ENCODE measurements at regions not wholly inside any gene's neighbourhood (a gene's known extent, or its start where the extent isn't known, plus 50 kb on each side); places are given as distances from the start of the nearest gene placed in this dataset.
"Not testable (repeated sequence)": the region's sequence is repeated elsewhere in the genome, so short reads cannot be mapped to it uniquely, and the experiment has no call there.

- DNase-seq: no peak
These were observed 141.5 kb downstream of the OR2B2 start for GRCh38 chr6:27770724-27771123.

- no peak for DNase-seq
These were observed 143.6 kb downstream of the OR2B2 start for GRCh38 chr6:27768556-27768955.

DNA sequence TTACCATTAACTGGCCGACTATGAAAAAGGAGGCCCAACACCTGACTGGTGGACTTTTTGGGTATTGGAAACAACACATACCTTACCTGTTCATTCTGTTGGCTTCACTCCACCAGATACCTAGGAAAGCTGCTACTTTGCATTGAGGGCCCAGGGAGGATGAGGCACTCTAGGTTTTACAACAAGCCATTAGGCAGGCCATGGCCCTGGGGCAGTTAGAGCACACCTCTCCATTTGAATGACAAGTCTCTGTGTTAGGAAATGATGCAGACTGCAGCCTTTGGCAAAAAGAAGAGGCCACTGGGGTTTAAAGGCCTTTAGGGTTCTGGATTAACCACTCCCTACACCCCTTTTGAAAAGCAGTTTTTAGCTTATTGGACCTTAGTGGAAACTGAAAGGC, 144.3 kb downstream of the OR2B2 start:
- DNase-seq: no peak

DNA sequence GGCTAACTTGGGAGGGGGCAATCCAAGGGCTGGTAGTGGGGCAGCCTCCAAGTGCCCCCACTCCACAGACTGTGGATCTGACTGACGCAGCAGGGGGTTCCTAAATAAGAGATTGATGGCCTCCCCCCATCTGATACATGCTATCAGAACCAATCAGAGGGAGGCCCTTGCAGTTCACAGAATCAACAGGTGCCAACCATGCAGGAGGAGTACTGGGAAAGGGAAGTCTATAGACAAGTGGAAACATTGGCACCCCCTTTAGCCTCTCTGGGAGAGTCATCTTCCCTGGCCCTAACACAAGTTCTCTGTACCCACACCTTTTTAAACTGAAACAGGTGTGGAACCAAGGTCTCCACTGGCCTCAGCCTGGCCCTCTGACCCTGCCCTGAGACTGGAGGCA, 145.8 kb downstream of the OR2B2 start:
- no peak for DNase-seq

DNA sequence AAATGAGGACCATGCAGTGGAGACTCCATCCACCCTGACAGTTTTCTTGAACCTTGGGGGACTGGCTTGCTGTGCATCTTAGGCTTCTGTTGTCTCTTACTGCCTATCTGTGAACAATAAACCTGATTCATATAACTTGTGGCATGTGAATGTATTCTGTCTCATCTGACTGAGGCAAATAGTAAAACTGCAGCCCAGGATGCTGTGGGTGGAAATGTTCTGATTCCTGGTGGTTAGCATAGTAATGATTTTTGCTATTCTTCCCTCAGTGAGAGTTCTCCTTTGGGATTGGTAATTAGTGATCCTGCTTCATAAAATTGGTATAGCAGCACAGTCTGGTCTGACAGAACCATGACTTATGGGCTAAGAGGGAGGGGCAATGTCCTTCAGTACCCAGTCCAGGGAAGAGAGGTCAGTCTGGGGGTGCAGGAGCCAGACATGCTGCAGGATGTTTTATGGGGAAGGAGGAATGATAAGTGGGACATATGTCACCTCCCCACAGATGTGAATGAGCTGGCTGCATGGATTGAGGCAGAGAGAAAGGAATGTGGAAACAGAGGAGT, 147.1 kb downstream of the OR2B2 start:
- no peak for DNase-seq

DNA sequence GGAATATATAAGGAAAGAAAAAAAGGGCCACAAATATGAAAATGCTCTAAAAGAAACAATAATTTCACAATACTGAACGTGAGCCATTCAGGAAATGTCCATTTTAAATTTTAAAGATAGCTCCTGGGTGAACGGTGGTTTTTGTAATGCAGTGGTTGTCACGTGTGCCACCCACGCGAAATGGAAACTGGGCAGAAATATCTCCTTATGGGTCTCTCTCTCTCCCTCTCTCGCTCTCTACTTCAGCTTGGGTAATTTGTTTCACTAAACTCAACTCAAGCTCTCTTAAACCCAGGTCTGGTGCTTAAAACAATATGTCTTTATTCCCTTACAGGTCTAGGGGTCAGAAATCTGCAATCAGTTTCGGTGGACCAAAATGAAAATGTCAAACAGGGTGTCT, 150.8 kb downstream of the OR2B2 start:
- DNase-seq: no peak

DNA sequence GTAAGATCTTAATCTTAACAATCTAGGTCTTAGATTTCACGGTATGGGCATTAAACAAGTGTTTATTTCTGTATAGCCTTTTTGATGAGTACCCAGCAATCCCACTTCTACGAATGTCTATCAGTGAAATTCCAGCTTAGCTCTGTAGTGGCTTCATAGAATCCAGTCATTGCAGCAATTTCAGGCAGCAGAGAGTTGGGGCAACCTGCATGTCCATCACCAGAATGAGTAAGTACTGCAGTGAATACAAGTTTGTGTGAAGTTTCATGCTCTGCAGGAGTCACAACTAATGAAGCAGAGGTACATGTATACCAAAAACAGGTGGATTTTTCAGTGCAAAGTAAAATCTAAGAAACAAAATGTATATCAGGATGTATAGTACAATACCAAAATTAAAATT, 151.7 kb downstream of the OR2B2 start:
- DNase-seq: no peak

- no peak for DNase-seq
These were observed 152.3 kb downstream of the OR2B2 start for GRCh38 chr6:27759930-27760329.

- no peak for DNase-seq
These were observed 153.7 kb downstream of the OR2B2 start for GRCh38 chr6:27758491-27758890.

GRCh38 chr6:27757307-27757706, 154.9 kb downstream of the OR2B2 start:
- peak; percentile 51 for DNase-seq

- DNase-seq: no peak
These were observed 156.4 kb downstream of the OR2B2 start for GRCh38 chr6:27755768-27756167.

DNA sequence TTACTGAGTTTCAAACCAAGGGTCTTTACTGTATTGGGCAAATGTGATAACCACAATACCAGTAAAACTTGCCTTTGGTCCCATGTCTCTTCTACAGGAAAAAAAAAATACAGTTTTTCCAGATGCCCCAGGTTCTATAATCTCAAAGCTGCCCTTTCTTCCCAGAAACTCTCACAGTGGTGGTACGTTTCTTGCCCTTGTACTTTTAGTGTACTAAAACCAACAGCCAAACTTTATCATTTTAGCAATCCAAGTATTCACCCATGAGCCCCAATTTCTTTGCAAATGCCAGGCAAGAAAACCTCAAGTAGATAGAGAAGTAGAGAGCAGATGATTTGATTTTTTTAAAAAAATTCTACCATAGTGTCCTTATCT, 157.8 kb downstream of the OR2B2 start:
- DNase-seq: no peak

- peak; percentile 78 for DNase-seq
These were observed 158.4 kb downstream of the OR2B2 start for GRCh38 chr6:27753668-27754407.

DNA sequence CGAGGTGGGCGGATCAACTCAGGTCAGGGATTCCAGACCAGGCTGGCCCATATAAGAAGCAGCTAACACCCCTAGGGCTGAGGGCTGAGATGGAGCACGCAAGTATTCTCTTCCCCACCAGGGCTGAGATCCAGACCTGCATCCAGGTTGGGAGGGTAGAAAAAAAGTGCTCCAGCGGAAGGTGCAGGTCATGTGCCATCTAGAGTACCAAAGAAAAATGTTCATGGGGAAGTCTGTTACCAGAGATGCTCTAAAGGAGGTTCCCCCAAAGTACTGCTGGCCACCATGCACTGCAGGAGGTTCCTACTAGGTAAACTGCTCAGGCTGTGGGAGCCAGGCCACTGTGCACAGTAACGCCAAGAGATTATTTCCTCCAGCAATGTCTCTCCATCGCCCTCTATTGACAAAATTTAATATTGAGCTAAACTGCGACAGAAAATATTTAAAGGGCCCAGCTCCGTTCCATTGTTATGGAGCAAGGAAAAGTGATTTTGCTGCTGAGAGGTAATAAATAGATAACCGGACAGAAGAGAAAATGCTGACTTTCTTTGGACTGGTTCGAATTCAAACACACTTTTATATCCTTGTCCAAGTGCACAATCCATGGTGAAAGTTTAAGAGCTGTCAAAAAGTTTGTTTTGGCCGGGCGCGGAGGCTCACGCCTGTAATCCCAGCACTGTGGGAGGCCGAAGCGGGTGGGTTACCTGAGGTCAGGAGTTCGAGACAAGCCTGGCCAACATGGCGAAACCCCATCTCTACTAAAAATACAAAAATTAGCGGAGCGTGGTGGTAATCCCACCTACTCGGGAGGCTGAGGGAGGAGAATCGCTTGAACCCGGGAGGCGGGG, 159.9 kb downstream of the OR2B2 start:
- peak; percentile 86 for DNase-seq

GRCh38 chr6:27748661-27749060, 163.5 kb downstream of the OR2B2 start:
- no peak for DNase-seq

- DNase-seq: no peak
These were observed 164.6 kb downstream of the OR2B2 start for GRCh38 chr6:27747637-27748036.

DNA sequence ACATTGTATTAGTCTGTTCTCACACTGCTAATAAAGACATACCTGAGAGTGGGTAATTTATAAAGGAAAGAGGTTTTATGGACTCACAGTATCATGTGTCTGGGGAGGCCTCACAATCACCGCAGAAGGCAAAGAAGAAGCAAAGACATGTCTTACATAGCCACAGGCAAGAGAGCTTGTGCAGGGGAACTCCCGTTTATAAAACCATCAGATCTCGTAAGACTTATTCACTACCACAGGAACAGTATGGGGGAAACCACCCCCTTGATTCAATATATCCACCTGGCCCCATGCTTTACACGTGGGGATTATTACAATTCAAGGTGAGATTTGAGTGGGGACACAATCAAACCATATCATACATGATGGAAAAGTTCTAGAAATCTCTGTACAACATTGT, 165.3 kb downstream of the OR2B2 start:
- not testable (repeated sequence) for DNase-seq

GRCh38 chr6:27743787-27744186, 168.4 kb downstream of the OR2B2 start:
- DNase-seq: no peak

- DNase-seq: no peak
These were observed 169.2 kb downstream of the OR2B2 start for GRCh38 chr6:27742833-27743573.

DNA sequence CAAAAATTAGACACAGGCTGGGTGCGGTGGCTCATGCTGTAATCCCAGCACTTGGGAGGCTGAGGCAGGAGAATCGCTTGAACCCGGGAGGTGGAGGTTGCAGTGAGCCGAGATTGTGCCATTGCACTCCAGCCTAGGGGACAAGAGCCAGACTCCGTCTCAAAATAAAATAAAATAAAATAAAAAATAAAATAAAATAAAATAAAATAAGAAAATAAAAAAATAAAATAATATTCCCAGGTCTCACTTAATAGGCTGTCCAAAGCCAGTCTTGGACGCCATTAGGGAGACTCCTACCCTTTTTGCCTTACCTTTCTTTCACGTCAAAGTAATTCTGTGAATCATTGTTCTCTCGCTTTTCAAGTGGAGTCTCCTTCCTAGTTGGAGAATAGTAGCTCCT, 172.3 kb downstream of the OR2B2 start:
- not testable (repeated sequence) for DNase-seq

DNA sequence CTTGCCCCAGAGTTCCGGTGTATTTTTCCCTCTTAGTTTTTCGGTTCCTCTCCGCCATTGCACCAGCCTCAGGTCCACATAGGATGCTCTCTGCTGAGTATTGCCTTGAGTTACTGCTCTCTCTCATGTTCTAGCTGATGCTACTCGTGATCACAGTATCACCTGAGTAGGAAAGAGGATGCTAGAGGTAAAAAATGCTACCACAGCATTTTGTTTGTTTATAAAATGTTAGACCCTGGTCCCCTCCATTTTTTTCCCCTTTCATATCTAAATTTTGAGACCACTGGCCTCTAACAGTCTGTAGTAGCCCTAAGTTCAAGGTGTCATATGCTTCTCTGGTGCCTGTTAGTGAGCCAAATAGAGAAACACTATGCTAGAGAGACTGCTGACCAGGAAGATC, 175.5 kb downstream of the OR2B2 start:
- DNase-seq: no peak

DNA sequence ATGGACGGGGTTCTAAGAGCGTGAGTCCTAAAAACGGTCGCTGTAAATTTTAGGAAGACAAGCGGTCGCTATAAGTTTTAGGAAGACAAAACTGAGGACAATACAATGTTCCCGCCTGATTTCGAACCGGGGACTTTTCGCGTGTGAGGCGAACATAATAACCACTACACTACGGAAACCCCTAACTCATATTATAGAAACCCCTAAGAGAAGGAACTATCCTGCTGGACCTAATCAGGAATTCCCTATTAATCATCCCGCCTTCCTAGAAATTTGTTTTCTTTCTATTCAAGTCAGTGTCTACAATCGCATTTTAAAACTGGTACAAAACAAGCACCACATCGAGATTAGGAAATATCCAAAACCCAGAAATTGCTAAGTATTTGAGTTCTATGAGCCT, 183.8 kb downstream of the OR2B2 start:
- DNase-seq: no peak

GRCh38 chr6:27726619-27727023, 185.6 kb downstream of the OR2B2 start:
- DNase-seq: no peak
